ENCODE measurements at regions not wholly inside any gene's neighbourhood (a gene's known extent, or its start where the extent isn't known, plus 50 kb on each side); places are given as distances from the start of the nearest gene placed in this dataset.

GRCh38 chr3:118692416-118692815 lies 342.2 kb downstream of the IGSF11 start:
- POLR2A ChIA-PET, result no interaction called here
- H3K4me1 ChIP-seq (ENCODE audit: control insufficient read depth in 1 of 2, insufficient read depth in 2 of 2, low read depth in 1 of 2, low read length in 1 of 2), result peaks cover 0 to 4% of the 10 kb centered on the region in 2 experiments; a peak in 2 of 4 replicates
- no peaks in the 10 kb centered on the region for H3K27me3 ChIP-seq (ENCODE audit: insufficient read depth)
- no peaks in the 10 kb centered on the region for H3K36me3 ChIP-seq (replicated peaks in 1 of 2; ENCODE audit: control insufficient read depth in 1 of 2, insufficient read depth in 2 of 2, low read length in 1 of 2)
- H3K9me3 ChIP-seq, result no peaks in the 10 kb centered on the region
- CTCF ChIA-PET, result interaction anchor here (1.1 kb wide), 1 partner anchor 21 kb away, joined by 4 read pairs; no protein-coding TSS in a partner anchor
- WGBS (ENCODE audit: low lambda C conversion rate), result 29% methylated on average over 1 of the region's 1 CpG
- no peak overlapping the region for H3K4me3 ChIP-seq (ENCODE audit: low read depth in 2 of 2, low read length in 1 of 2)
- no peak overlapping the region for H3K27ac ChIP-seq (ENCODE audit: low read depth in 2 of 2, low read length in 1 of 2)
- no peaks in the 10 kb centered on the region for H3K9me2 ChIP-seq
- no peak overlapping the region for H3K9ac ChIP-seq
- no peaks in the 10 kb centered on the region for H4K20me1 ChIP-seq (ENCODE audit: insufficient read depth)
- no peak overlapping the region for H2AFZ ChIP-seq (ENCODE audit: low read depth)
- no peaks in the 10 kb centered on the region for H3F3A ChIP-seq (replicated peaks; ENCODE audit: insufficient read depth)
- no peak overlapping the region for H3K4me2 ChIP-seq
- DNase-seq, result no peak
- no peaks in the 10 kb centered on the region for H3K79me2 ChIP-seq (ENCODE audit: insufficient read depth)
- TF ChIP-seq MAX (IDR thresholded peaks at IDR 0.05; ENCODE audit: low read depth) (no peak), RAD21 (IDR thresholded peaks at IDR 0.05; ENCODE audit: low read length) (no peak), TAF1 (IDR thresholded peaks at IDR 0.05; ENCODE audit: borderline replicate concordance, low read depth, low read length) (no peak), RXRA (IDR thresholded peaks at IDR 0.05; ENCODE audit: borderline replicate concordance, low read depth) (no peak), MXI1 (IDR thresholded peaks at IDR 0.05; ENCODE audit: low read depth, low read length) (no peak), FOXM1 (IDR thresholded peaks at IDR 0.05; ENCODE audit: low read depth) (no peak), IRF3 (IDR thresholded peaks at IDR 0.05; ENCODE audit: low read depth, low read length) (no peak), USF1 (IDR thresholded peaks at IDR 0.05; ENCODE audit: borderline replicate concordance, low read depth) (no peak), REST (IDR thresholded peaks at IDR 0.05; ENCODE audit: low read depth, low read length) (no peak), YY1 (IDR thresholded peaks at IDR 0.05; ENCODE audit: low read depth) (no peak)
